UCSD-AML1 (cell line): ENCODE measurements at regions not wholly inside any gene's neighbourhood (a gene's known extent, or its start where the extent isn't known, plus 50 kb on each side); places are given as distances from the start of the nearest gene placed in this dataset.
"Not testable (repeated sequence)": the region's sequence is repeated elsewhere in the genome, so short reads cannot be mapped to it uniquely, and the experiment has no call there.

Experiments used
- DNase-seq: peaks from one replicate; lab custom pipeline; 2025; ENCODE audit not compliant: unreplicated experiment; lab: John Stamatoyannopoulos, UW

GRCh38 chr20:6347916-6348315, 225.1 kb upstream of the FERMT1 start:
- DNase-seq, result no peak

DNA sequence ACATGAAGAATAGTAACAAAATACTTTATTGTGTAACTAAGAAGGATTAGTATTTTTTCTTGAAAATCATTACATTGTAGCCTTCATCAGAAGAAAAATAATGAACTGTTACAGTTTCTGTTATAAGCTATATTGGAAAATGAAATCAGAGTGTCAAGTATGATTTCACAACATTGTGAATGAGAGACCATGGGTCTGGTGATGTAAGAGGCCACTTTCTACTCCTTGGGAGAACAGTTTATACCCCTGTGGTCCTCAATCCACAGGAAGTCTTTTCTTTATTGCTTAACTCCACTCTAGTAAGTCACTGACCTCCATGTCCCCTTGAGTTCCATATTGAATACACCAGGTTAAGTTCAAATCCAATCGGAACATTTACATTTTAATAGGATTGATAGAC, 218.7 kb upstream of the FERMT1 start:
- no peak for DNase-seq

DNA sequence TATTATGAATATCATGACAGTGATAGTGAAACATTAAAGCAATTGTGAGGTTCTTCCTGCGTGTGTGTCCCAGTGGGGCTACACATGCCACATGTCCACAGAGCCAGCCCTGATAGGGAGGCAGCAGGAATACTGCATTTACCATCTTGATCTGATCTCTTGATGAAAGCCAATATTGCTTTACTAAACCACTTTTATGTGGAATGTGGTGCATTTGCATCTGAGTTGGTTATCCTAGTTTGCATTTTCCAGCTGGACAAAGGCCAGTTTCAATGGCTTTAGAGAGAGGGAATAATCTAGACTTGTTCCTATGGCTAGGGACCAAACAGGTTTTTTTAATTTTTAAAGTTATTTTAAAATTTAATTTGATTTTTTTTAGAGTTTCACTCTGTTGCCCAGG, 216.3 kb upstream of the FERMT1 start:
- no peak for DNase-seq

DNA sequence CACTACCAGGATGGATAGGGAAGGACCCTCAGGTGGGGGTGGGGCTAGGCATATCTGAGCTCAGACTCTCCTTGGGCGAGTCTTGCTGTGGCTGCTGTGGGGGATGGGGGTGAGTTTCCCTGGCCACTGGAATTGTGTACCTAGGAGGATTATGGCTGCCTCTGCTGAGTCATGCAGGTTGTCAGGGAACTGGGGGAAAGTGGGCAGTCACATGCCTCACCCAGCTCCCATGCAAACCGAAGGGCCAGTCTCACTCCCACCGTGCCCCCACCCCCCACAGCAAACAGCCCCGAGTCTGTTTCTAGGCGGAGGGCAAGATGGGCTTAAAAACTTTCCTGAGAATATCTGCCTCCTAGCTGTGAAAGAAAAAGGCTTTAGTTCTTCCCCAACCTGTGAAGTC, 210.3 kb upstream of the FERMT1 start:
- no peak for DNase-seq

- DNase-seq, result not testable (repeated sequence)
Observed at GRCh38 chr20:6321235-6321634, 198.4 kb upstream of the FERMT1 start.

- DNase-seq, result no peak
Observed at GRCh38 chr20:6311841-6312655, 189.2 kb upstream of the FERMT1 start.

DNA sequence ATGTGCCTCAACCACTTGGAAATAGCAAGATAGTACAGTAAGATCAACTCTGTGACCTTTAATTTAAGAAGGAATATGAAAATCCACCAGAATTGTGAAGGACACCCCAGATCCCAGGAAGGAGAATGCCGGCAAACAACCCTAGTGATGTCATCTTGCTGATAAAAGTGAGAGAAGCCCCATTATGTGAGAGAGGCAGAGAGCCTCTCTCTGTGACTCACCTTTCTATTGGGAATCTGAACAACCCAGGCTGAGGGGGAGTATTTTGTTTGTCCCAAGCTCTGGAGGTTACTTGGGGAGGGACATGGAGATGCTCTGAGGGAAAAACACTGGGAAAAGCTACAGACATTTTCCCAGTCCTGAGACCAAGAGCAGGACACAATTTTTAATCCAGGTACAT, 188.3 kb upstream of the FERMT1 start:
- DNase-seq, result no peak

DNA sequence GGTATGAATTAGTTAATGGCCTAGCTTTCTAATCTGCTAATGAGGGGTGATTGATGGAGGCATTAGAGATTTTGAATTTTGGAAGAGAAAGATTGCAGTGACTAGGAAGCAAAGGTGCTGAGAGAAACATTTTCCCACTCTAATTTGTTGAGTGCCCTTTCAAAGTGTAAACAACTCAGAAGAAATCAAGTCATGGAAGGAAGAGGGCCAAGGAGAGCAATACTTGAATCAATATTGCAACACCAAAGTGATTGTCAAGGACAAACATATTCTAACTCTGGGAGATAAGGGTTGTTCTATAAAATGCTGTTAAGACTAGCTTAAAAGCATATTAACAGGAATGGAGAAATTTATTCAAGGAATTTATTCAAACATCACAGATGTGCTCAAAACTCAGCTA, 182.7 kb upstream of the FERMT1 start:
- no peak for DNase-seq

DNA sequence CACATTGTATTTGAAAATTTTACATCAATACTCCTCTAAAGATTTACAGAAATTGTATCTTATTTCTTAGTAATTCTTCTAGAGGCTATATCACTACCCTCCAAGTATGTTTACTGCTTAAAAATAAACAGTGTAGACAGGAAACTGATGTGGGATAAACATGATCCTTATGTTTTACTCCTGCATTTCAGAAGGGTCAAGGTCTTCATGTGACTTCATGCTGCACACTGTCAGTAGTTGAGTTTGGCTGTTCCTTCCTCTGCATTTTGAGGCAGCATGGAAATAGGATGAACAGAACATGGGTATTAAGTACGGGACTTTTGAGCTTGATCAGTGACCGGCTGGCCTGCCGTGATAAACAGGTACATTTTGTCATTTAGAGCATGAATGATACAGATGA, 179.2 kb upstream of the FERMT1 start:
- no peak for DNase-seq

DNA sequence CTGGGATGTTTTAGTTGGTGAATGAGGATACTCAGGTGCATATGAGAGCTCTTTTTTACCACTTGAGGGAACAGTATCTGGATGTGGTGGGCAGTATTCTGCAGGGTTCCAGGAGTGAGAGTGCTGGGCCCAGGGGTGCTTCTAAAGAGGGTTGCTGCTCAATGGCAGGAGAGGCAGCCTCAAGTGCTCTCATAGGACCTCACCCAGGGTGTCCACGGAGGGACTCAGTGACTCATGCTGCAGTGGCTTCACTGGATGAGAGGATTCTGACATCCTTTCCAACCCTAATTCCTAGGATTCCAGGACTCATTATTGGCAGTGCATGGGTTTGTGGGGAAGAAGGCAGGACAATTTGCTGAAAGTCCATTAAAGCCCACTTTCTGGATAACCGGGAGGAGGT, 176.6 kb upstream of the FERMT1 start:
- DNase-seq, result no peak

DNA sequence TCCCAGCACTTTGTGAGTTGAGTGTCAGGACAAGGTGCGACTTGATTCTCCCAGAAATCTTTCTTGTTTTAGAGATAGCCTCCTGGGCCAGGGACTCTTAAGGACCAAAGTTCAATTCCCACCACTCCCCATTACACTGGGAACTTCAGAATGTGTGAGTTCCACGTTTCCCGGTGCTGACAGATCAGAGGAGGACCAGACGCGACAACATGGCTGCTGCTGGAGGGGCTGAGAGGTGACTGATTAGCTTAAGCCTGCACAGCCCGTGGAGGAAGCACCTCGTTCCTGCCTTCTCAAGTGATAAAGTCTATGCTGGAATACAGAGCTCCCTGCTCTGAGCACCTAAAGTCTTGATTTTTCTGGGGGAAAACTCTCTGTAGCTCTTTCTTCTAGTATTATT, 175.2 kb upstream of the FERMT1 start:
- DNase-seq, result no peak

GRCh38 chr20:6295867-6296256, 173.0 kb upstream of the FERMT1 start:
- no peak for DNase-seq

GRCh38 chr20:6295127-6295866, 172.5 kb upstream of the FERMT1 start:
- DNase-seq, result no peak

- DNase-seq, result no peak
Observed at GRCh38 chr20:6287471-6287870, 164.6 kb upstream of the FERMT1 start.

DNA sequence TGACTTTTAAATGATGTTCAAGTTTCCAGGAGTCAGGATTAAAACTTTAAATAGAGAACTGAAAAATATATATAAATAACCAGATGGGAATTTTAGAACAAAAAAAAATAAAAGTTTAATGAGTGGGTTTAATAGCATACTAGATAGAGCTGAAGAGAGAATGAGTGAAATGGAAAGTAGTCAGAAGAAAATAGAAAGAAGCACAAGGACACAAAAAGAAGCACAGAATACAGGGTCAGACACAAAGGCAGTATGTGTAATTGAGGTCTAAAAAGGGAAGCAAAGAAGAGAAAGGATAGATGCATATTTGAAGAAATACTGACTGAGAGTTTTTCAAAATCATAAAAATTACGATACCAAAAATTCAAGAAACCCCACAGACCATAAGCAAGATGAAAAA, 159.8 kb upstream of the FERMT1 start:
- DNase-seq, result no peak

DNA sequence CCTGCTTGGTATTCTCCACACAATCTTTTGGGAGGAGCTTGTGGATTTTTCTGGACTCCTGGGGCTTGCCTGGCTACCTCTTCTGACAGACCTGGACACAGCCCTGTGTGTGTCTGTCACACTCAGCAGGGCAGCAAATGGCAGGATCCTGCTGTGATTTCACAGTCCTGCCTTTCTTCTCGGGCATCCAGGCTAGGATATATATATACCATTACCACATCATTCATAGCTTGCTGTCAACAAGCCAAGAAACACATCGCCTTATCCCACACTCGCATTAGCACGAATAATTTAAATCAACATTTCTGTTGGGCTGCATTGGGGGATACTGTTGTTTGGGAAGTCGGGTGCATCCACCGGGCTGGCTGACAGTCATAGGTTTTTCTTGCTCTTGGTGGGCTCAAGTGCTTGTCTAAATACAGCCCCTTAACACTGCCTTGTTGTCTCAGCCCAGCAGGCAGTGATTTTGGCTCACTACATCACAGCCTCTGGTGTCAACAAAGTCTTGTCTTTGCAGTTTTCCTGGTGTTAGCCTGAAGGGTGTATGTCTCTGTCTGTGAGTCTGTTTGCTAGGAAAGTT, 154.9 kb upstream of the FERMT1 start:
- no peak for DNase-seq

DNA sequence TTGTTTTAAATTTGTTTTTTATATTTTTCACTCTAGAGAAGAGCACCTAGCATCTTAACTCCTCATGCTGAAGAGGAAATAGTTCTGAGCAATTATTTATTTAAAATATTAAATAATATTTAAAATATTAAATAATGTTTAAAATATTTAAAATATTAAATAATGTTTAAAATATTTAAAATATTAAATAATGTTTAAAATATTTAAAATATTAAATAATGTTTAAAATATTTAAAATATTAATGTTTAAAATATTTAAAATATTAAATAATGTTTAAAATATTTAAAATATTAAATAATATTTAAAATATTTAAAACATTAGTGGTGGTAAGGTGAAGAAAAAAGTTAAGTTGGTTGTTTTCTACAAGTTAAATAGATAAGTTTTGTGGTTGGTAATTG, 147.6 kb upstream of the FERMT1 start:
- not testable (repeated sequence) for DNase-seq

DNA sequence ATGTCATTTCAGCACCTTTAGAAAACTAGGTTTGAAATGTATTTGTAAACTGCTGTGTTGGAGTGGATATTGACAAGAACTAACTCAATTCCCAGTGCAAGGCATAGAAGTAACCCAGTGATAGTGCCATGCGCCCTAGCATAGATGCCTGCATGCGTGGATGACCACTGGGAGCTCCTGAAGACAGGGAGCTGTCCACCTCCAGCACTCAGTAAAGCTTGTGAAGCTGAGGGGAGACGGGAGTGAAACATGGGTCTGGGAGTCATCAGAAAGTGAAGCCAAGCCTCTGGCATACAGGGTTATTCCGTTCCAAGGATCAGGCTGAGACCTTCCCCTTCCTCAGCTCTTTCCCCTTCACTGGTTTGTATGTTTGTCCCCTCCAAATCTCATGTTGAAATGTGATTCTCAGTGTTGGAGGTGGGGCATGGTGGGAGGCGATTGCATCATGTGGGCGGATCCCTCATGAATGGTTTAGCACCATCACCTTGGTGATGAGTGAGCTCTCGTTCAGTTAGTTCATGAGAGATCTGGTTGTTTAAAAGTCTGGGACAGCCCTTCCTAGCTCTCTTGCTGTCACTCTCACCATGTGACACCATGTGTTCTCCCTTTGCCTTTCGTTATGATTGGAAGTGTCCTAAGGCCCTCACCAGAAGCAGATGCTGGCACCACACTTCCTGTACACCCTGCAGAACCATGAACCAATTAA, 146.5 kb upstream of the FERMT1 start:
- no peak for DNase-seq

- DNase-seq, result no peak
Observed at GRCh38 chr20:6265204-6265904, 142.5 kb upstream of the FERMT1 start.

DNA sequence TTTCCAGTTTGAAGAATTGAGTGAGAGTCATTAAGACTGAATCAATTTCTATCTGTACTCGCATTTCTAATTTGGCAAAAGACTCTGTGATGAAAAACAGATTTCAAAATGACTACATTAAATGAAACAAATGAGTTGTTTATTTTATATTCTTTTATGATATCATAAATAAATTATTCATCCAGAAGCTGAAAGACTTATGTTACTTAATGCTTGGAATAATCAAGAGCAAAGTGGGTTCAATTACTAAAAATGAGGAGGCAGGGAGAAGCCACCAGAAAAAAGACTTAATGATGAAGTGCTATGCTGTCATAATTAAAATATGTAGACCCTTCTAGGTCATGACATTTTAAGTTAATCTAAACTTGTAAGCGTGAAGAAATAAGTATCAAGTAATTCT, 130.6 kb upstream of the FERMT1 start:
- DNase-seq, result no peak

DNA sequence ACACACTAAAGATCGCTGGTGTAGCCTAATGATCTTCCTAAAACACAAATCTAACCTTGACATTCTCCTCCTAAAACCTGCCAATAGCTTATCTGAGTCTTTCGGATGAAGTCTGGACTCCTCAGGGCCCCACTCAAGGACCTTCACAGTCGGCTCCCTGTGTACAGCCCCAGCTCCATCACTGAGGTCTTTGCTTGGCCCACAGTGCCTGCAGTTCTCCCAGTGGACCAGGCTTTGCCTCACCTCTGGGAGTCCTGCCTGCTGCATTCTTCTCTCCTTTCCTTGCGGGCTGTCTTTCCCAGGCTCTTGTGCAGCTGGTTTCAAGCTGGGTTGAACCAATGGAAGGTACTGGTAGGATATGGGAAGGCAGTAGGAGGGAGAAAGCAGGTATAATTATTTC, 122.6 kb upstream of the FERMT1 start:
- DNase-seq, result no peak
